HL-60 (cell line): ENCODE measurements at regions not wholly inside any gene's neighbourhood (a gene's known extent, or its start where the extent isn't known, plus 50 kb on each side); places are given as distances from the start of the nearest gene placed in this dataset.

Experiments
- CTCF ChIP-seq: IDR thresholded peaks from one replicate; pipeline ENCODE4 v1.5.1; 2011; ENCODE audit warnings: low read length, control low read depth, inconsistent platforms; ENCODE audit not compliant: insufficient read depth
- GABPA ChIP-seq: IDR thresholded peaks from 2 replicates; pipeline ENCODE4 v1.6.1; 2012; ENCODE audit warnings: low read depth
- POLR2AphosphoS5 ChIP-seq: IDR thresholded peaks from 2 replicates; pipeline ENCODE4 v1.6.1; 2012; ENCODE audit warnings: low read depth
- TF ChIP-seq, protein P1 (sequence below): IDR thresholded peaks from 2 replicates; pipeline ENCODE4 v1.6.1; 2012; ENCODE audit warnings: low read depth; ENCODE audit not compliant: insufficient replicate concordance

- TF ChIP-seq CTCF (no peak), POLR2AphosphoS5 (no peak), GABPA (no peak)
- TF ChIP-seq, protein P1, sequence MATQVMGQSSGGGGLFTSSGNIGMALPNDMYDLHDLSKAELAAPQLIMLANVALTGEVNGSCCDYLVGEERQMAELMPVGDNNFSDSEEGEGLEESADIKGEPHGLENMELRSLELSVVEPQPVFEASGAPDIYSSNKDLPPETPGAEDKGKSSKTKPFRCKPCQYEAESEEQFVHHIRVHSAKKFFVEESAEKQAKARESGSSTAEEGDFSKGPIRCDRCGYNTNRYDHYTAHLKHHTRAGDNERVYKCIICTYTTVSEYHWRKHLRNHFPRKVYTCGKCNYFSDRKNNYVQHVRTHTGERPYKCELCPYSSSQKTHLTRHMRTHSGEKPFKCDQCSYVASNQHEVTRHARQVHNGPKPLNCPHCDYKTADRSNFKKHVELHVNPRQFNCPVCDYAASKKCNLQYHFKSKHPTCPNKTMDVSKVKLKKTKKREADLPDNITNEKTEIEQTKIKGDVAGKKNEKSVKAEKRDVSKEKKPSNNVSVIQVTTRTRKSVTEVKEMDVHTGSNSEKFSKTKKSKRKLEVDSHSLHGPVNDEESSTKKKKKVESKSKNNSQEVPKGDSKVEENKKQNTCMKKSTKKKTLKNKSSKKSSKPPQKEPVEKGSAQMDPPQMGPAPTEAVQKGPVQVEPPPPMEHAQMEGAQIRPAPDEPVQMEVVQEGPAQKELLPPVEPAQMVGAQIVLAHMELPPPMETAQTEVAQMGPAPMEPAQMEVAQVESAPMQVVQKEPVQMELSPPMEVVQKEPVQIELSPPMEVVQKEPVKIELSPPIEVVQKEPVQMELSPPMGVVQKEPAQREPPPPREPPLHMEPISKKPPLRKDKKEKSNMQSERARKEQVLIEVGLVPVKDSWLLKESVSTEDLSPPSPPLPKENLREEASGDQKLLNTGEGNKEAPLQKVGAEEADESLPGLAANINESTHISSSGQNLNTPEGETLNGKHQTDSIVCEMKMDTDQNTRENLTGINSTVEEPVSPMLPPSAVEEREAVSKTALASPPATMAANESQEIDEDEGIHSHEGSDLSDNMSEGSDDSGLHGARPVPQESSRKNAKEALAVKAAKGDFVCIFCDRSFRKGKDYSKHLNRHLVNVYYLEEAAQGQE = no peak
These were observed 176.6 kb downstream of the GALC start for GRCh38 chr14:87816416-87816815.
